OCI-LY7 (cell line): ENCODE measurements at regions not wholly inside any gene's neighbourhood (a gene's known extent, or its start where the extent isn't known, plus 50 kb on each side); places are given as distances from the start of the nearest gene placed in this dataset.

ENCODE experiments used
- EZH2phosphoT487 ChIP-seq: fragments of 200-600 bp; sonication (generic); IDR thresholded peaks from 2 replicates; pipeline ENCODE4 v1.6.1; 2018; ENCODE audit warnings: low read depth, borderline replicate concordance, mild to moderate bottlenecking, mixed run types, antibody characterized with exemption, low read length, moderate library complexity, mixed read lengths
- TF ChIP-seq, protein P1 (sequence below): fragments of 200-600 bp; sonication (generic); conservative IDR thresholded peaks from 2 replicates; pipeline ENCODE4 v1.5.1; 2014; ENCODE audit warnings: mild to moderate bottlenecking, antibody characterized with exemption, low read length, moderate library complexity, mixed read lengths

DNA sequence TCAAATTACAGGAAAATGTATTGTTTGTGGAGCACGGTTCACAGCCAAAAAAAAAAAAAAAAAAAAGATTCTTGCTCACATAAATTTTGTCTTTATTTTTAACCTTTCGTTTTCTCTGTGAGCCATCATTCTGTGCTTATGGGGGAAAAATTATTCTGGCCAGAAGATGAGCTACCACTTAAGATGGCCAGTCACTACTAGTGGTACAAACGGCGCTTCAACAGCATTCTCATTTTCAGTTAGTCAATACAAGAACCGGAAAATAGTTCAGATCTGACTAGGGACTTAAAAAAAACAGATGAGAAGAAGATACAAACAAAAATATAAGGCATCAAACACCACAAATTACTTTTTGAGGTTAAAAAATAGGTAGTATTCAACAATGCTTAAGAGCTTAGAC lies 158.6 kb upstream of the CNTN5 start:
- TF ChIP-seq, protein P1, sequence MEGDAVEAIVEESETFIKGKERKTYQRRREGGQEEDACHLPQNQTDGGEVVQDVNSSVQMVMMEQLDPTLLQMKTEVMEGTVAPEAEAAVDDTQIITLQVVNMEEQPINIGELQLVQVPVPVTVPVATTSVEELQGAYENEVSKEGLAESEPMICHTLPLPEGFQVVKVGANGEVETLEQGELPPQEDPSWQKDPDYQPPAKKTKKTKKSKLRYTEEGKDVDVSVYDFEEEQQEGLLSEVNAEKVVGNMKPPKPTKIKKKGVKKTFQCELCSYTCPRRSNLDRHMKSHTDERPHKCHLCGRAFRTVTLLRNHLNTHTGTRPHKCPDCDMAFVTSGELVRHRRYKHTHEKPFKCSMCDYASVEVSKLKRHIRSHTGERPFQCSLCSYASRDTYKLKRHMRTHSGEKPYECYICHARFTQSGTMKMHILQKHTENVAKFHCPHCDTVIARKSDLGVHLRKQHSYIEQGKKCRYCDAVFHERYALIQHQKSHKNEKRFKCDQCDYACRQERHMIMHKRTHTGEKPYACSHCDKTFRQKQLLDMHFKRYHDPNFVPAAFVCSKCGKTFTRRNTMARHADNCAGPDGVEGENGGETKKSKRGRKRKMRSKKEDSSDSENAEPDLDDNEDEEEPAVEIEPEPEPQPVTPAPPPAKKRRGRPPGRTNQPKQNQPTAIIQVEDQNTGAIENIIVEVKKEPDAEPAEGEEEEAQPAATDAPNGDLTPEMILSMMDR = no peak
- no peak for TF ChIP-seq EZH2phosphoT487
